Tibial nerve (tissue), 4 donors: ENCODE measurements at regions not wholly inside any gene's neighbourhood (a gene's known extent, or its start where the extent isn't known, plus 50 kb on each side); places are given as distances from the start of the nearest gene placed in this dataset. TPM values are rescaled to one million over a fixed set of nuclear protein-coding genes. Genes with fewer than 3 reads are reported as not detected.

Experiments used
- DNase-seq, 2 donors: peaks; one replicate each; pipeline ENCODE4 v3.0.0-alpha.2; 2019; ENCODE audit warnings: low spot score in 2 of 2
- H3K27ac ChIP-seq, 4 donors: fragments of 200-600 bp; sonication (generic) in 3 of 4; one replicate each; pipeline ENCODE4 v1.5.1; 2017 to 2019; ENCODE audit warnings: mild to moderate bottlenecking in 1 of 4
- H3K27me3 ChIP-seq, 2 donors: fragments of 200-600 bp; sonication (generic) in 1 of 2; one replicate each; pipeline versions ENCODE4 v1.5.1 to v1.6.0; 2017 to 2019
- H3K36me3 ChIP-seq, 3 donors: fragments of 200-600 bp; sonication (generic); one replicate each; pipeline ENCODE4 v1.5.1; 2018 to 2019
- H3K4me1 ChIP-seq, 4 donors: fragments of 200-600 bp; sonication (generic) in 3 of 4; one replicate each; pipeline ENCODE4 v1.5.1; 2017 to 2019
- H3K4me3 ChIP-seq, 4 donors: fragments of 200-600 bp; sonication (generic) in 3 of 4; one replicate each; pipeline ENCODE4 v1.5.1; 2017 to 2019; ENCODE audit warnings: mild to moderate bottlenecking in 1 of 4, moderate library complexity in 1 of 4
- H3K9me3 ChIP-seq, 4 donors: fragments of 200-600 bp; sonication (generic) in 3 of 4; one replicate each; pipeline ENCODE4 v1.5.1; 2017 to 2019
- CTCF ChIP-seq, 5 experiments: fragments of 200-600 bp in 3 of 5; fragments of 450-650 bp in 2 of 5; sonication (generic) in 3 of 5; IDR thresholded peaks; one replicate each; pipeline ENCODE4 v1.5.1; 2016 to 2019; ENCODE audit warnings: antibody characterized with exemption in 5 of 5, mild to moderate bottlenecking in 3 of 5, moderate library complexity in 2 of 5
- EP300 ChIP-seq, 2 donors: sonication (generic); formaldehyde crosslinking; IDR thresholded peaks; one replicate each; pipeline ENCODE4 v1.6.1; 2017; ENCODE audit warnings: antibody characterized with exemption in 2 of 2, mild to moderate bottlenecking in 1 of 2
- POLR2A ChIP-seq, 2 donors: fragments of 450-650 bp; IDR thresholded peaks; one replicate each; pipeline ENCODE4 v1.6.1; 2017; ENCODE audit warnings: antibody characterized with exemption in 2 of 2, mild to moderate bottlenecking in 2 of 2, moderate library complexity in 2 of 2
- WGBS, 2 donors: methylation state at CpG; one replicate each; pipeline ENCODE4 v1.1.5; 2018; 5-methylcytosine and 5-hydroxymethylcytosine counted together
- small RNA-seq: library from RNA; depleted of rRNA; stranded (forward); fragments of <200 nt; gene quantifications from one replicate; pipeline ENCODE3, GENCODE V24; 2016

- Histone ChIP-seq H3K36me3 (no peaks in the 10 kb centered on the region), H3K27me3 (no peaks in the 10 kb centered on the region), H3K4me1 (no peaks in the 10 kb centered on the region), H3K4me3 (no peak overlapping the region), H3K9me3 (peaks cover 0 to 8% (median 0%) of the 10 kb centered on the region in 4 donors), H3K27ac (no peak overlapping the region)
- TF ChIP-seq CTCF (IDR thresholded peaks at IDR 0.05) (no peak), POLR2A (IDR thresholded peaks at IDR 0.05) (no peak), EP300 (IDR thresholded peaks at IDR 0.05) (no peak)
- DNase-seq, result no peak
- 65 to 80% methylated on average over 2 of the region's 2 CpGs for WGBS, 2 donors
Observed at GRCh38 chr18:22883179-22883578, 49.9 kb upstream of the RBBP8 start.

Small RNAs in the stretch of these regions (small RNA-seq; reads per million reads assigned to genes)
- not detected for gene RNU6-1032P
